Gastrocnemius medialis (tissue), 4 donors: ENCODE measurements at regions not wholly inside any gene's neighbourhood (a gene's known extent, or its start where the extent isn't known, plus 50 kb on each side); places are given as distances from the start of the nearest gene placed in this dataset.

Experiments
- ATAC-seq, 2 donors: fragments of 150-250 bp; one replicate each; pipeline ENCODE4 v1.9.1; 2016
- DNase-seq, 2 donors: peaks; one replicate each; pipeline ENCODE4 v3.0.0-alpha.2; 2019
- H3K27ac ChIP-seq, 4 donors: fragments of 200-600 bp; sonication (generic); 1 replicate in 1 of 4; 2 replicates in 3 of 4; pipeline ENCODE4 v1.5.1; 2016 to 2018; ENCODE audit warnings: mild to moderate bottlenecking in 2 of 4, moderate library complexity in 1 of 4
- H3K27me3 ChIP-seq, 3 donors: fragments of 200-600 bp; sonication (generic) in 2 of 3; 1 replicate in 1 of 3; 2 replicates in 2 of 3; pipeline versions ENCODE4 v1.5.1 to v1.6.0; 2016 to 2019; ENCODE audit warnings: mild to moderate bottlenecking in 1 of 3, moderate library complexity in 1 of 3
- H3K36me3 ChIP-seq, 2 donors: fragments of 200-600 bp; sonication (generic) in 1 of 2; one replicate each; pipeline ENCODE4 v1.5.1; 2017 to 2018
- H3K4me1 ChIP-seq, 2 donors: fragments of 200-600 bp; sonication (generic) in 1 of 2; one replicate each; pipeline ENCODE4 v1.5.1; 2016 to 2017; ENCODE audit warnings: mild to moderate bottlenecking in 2 of 2
- H3K4me3 ChIP-seq, 4 donors: fragments of 200-600 bp; sonication (generic) in 3 of 4; 1 replicate in 1 of 4; 2 replicates in 3 of 4; pipeline ENCODE4 v1.5.1; 2016 to 2019; ENCODE audit warnings: mild to moderate bottlenecking in 2 of 4
- H3K9me3 ChIP-seq, 3 donors: fragments of 200-600 bp; sonication (generic) in 2 of 3; 1 replicate in 1 of 3; 2 replicates in 2 of 3; pipeline ENCODE4 v1.5.1; 2016 to 2019
- POLR2A ChIP-seq, 2 donors: fragments of 450-650 bp; IDR thresholded peaks; one replicate each; pipeline ENCODE4 v1.6.1; 2017; ENCODE audit warnings: antibody characterized with exemption in 2 of 2, mild to moderate bottlenecking in 2 of 2, moderate library complexity in 2 of 2
- in situ Hi-C, 4 donors: fragments of 200-750 bp; cut with MboI; loops; one replicate each; pipeline versions ENCODE4 v1.15.0 to v1.8.0; 2017; ENCODE audit warnings: low sequenced_read_pairs in 4 of 4
- intact Hi-C: fragments of 100-400 bp; cut with DNase I; formaldehyde crosslinking; loops from one replicate; pipeline ENCODE4 v1.15.1; 2023; ENCODE audit warnings: low total_unique reads
- TF ChIP-seq, protein P1 (sequence below), 5 experiments: fragments of 450-650 bp in 3 of 5; fragments of 200-600 bp in 2 of 5; sonication (generic) in 2 of 5; IDR thresholded peaks in 4 of 5; conservative IDR thresholded peaks in 1 of 5; 1 replicate in 4 of 5; 2 replicates in 1 of 5; pipeline ENCODE4 v1.5.1; 2016 to 2019; ENCODE audit warnings: antibody characterized with exemption in 5 of 5, mild to moderate bottlenecking in 3 of 5, moderate library complexity in 3 of 5

GRCh38 chr20:59515013-59515905, 89.1 kb upstream of the PHACTR3 start:
- no peaks in the 10 kb centered on the region for H3K36me3 ChIP-seq
- no peaks in the 10 kb centered on the region for H3K9me3 ChIP-seq
- no peak for TF ChIP-seq POLR2A (IDR thresholded peaks at IDR 0.05)
- TF ChIP-seq, protein P1, sequence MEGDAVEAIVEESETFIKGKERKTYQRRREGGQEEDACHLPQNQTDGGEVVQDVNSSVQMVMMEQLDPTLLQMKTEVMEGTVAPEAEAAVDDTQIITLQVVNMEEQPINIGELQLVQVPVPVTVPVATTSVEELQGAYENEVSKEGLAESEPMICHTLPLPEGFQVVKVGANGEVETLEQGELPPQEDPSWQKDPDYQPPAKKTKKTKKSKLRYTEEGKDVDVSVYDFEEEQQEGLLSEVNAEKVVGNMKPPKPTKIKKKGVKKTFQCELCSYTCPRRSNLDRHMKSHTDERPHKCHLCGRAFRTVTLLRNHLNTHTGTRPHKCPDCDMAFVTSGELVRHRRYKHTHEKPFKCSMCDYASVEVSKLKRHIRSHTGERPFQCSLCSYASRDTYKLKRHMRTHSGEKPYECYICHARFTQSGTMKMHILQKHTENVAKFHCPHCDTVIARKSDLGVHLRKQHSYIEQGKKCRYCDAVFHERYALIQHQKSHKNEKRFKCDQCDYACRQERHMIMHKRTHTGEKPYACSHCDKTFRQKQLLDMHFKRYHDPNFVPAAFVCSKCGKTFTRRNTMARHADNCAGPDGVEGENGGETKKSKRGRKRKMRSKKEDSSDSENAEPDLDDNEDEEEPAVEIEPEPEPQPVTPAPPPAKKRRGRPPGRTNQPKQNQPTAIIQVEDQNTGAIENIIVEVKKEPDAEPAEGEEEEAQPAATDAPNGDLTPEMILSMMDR (IDR thresholded peaks at IDR 0.05 in 4 of 5, conservative IDR thresholded peaks at IDR 0.05 in 1 of 5): peak; percentile 34 to 62 (median 51)
- H3K4me1 ChIP-seq: no peaks in the 10 kb centered on the region
- DNase-seq (no peak), ATAC-seq (no peak)
- peaks cover 8 to 16% (median 12%) of the 10 kb centered on the region in 3 donors for H3K27me3 ChIP-seq
- intact Hi-C loops: no loop called here
- no peak overlapping the region for H3K4me3 ChIP-seq
- no peak overlapping the region for H3K27ac ChIP-seq
- in situ Hi-C loops: no loop called here

DNA sequence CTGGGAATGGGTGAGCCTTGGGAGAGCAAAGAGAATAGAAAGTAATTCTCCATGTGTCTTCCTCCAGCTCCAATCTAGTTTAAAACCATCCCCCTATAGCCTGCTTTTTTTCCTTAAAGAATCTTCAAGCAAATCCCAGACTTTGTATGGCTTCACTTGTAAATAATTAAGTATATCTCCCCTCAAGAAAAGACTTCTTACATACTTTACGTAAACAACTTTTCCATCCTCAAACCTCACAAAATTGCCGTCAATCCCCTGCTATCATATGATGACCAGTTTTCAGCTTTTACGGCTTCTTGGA, 88.5 kb upstream of the PHACTR3 start:
- peaks cover 8 to 20% (median 12%) of the 10 kb centered on the region in 3 donors for H3K27me3 ChIP-seq

DNA sequence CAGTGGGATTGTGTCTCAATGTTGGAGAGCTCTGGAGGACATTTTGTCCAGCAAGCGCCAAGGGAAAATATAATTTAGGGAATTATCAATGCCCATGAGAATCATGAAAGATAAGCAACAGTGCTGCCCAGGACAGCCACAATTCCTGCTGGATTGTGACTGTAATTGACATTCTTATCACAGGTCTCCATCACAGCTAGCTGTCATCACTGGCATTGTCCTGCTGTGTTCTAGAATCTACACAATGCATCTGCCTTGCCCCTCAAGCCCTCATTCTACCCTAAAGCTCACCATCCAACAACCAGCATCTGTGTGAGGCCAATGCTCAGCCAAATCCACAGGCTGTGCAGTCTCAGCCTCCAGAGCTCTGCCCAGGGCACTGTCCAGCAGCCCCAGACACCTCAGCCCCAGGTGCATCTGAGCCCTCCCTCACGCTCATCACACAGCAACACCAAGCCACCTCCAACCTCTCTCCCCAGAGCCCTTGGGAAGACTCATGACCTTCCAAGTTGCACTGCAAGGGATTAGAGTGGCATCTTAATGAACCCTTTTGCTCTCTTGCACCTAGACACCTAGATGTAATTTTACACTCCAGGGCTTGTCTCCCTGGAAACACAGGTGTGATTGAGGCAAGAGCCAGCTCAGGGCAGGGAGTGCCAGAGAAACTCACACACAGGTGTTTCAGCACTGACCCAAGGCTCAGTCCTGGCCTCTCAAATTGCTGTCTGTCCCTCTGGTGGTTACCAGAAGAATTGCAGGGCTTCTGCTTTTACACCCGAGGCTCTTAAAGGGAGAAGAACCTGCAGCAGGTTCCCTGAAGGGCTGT, 85.2 kb upstream of the PHACTR3 start:
- Histone ChIP-seq H3K36me3 (no peaks in the 10 kb centered on the region), H3K9me3 (no peaks in the 10 kb centered on the region), H3K4me3 (no peak overlapping the region), H3K4me1 (no peaks in the 10 kb centered on the region), H3K27me3 (peaks cover 12 to 13% (median 12%) of the 10 kb centered on the region in 3 donors), H3K27ac (no peak overlapping the region)
- in situ Hi-C loops (no loop called here), intact Hi-C loops (no loop called here)
- TF ChIP-seq POLR2A (IDR thresholded peaks at IDR 0.05): no peak
- TF ChIP-seq, protein P1 (IDR thresholded peaks at IDR 0.05 in 4 of 5, conservative IDR thresholded peaks at IDR 0.05 in 1 of 5): peak in 4 of 5 experiments; percentile 28 to 72 (median 48)
- ATAC-seq (peak in 1 of 2 donors; percentile 51), DNase-seq (no peak)

More for the DNA sequence above, 88.5 kb upstream of the PHACTR3 start:
- DNase-seq (no peak), ATAC-seq (no peak)
- H3K4me3 ChIP-seq: no peak overlapping the region
- in situ Hi-C loops (no loop called here), intact Hi-C loops (no loop called here)
- H3K9me3 ChIP-seq: no peaks in the 10 kb centered on the region
- no peak for TF ChIP-seq POLR2A (IDR thresholded peaks at IDR 0.05)
- TF ChIP-seq, protein P1 (IDR thresholded peaks at IDR 0.05 in 4 of 5, conservative IDR thresholded peaks at IDR 0.05 in 1 of 5): peak in 2 of 5 experiments; percentile 1 to 7
- H3K4me1 ChIP-seq: no peaks in the 10 kb centered on the region
- no peaks in the 10 kb centered on the region for H3K36me3 ChIP-seq
- no peak overlapping the region for H3K27ac ChIP-seq

DNA sequence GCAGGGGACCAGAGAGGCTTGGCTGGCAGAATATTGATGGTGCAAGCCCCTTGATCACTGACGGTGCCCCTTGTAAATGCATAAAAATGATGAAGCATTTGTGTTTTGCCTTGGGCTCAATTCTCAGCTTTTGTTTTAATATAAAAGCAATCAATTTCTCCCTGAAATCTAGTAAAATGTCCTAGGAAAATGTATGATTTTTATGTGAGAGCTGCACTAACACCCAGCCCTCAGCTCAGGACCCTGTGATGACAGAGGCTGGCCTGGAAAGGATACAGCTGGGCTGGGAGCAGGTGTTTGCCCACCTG, 84.7 kb upstream of the PHACTR3 start:
- Histone ChIP-seq H3K36me3 (no peaks in the 10 kb centered on the region), H3K27me3 (peaks cover 7 to 12% (median 12%) of the 10 kb centered on the region in 3 donors), H3K9me3 (no peaks in the 10 kb centered on the region), H3K4me3 (no peak overlapping the region), H3K27ac (no peak overlapping the region), H3K4me1 (no peaks in the 10 kb centered on the region)
- intact Hi-C loops (no loop called here), in situ Hi-C loops (loop anchor here in 1 of 4 donors (10.0 kb wide), 1 partner anchor 55 kb away; no protein-coding TSS in a partner anchor)
- TF ChIP-seq, protein P1 (IDR thresholded peaks at IDR 0.05 in 4 of 5, conservative IDR thresholded peaks at IDR 0.05 in 1 of 5): no peak
- TF ChIP-seq POLR2A (IDR thresholded peaks at IDR 0.05): no peak
- ATAC-seq: no peak
- DNase-seq: no peak
